ENCODE measurements at regions not wholly inside any gene's neighbourhood (a gene's known extent, or its start where the extent isn't known, plus 50 kb on each side); places are given as distances from the start of the nearest gene placed in this dataset.

- no peak for TF ChIP-seq POLR2A (IDR thresholded peaks at IDR 0.05)
- TF ChIP-seq CTCF (IDR thresholded peaks at IDR 0.05) = no peak
Measured at GRCh38 chr18:64919971-64920570, 771.2 kb upstream of the LINC00305 start.

Measured in body of pancreas (tissue), 4 donors.